ENCODE measurements at regions not wholly inside any gene's neighbourhood (a gene's known extent, or its start where the extent isn't known, plus 50 kb on each side); places are given as distances from the start of the nearest gene placed in this dataset.

DNA sequence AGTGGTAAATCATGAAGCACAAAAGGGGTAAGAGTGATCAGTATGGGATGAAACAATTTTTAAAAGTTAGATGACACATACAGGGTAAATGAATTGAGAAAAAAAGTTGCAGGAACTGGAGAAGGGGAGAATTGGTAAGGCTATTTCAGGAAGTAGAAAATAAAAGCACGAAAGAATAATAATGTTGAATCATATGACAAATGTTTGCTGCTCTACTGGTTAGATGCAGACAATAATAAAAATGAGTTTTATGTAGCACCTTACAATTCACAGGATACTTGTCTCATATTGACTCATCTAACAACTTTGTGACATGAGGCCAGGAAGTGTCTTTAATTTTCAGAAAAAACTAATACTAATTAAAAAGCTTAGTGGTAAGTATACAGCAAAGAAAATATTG lies 566.5 kb upstream of the MARCKS start (continued):
- TF ChIP-seq, protein P1, sequence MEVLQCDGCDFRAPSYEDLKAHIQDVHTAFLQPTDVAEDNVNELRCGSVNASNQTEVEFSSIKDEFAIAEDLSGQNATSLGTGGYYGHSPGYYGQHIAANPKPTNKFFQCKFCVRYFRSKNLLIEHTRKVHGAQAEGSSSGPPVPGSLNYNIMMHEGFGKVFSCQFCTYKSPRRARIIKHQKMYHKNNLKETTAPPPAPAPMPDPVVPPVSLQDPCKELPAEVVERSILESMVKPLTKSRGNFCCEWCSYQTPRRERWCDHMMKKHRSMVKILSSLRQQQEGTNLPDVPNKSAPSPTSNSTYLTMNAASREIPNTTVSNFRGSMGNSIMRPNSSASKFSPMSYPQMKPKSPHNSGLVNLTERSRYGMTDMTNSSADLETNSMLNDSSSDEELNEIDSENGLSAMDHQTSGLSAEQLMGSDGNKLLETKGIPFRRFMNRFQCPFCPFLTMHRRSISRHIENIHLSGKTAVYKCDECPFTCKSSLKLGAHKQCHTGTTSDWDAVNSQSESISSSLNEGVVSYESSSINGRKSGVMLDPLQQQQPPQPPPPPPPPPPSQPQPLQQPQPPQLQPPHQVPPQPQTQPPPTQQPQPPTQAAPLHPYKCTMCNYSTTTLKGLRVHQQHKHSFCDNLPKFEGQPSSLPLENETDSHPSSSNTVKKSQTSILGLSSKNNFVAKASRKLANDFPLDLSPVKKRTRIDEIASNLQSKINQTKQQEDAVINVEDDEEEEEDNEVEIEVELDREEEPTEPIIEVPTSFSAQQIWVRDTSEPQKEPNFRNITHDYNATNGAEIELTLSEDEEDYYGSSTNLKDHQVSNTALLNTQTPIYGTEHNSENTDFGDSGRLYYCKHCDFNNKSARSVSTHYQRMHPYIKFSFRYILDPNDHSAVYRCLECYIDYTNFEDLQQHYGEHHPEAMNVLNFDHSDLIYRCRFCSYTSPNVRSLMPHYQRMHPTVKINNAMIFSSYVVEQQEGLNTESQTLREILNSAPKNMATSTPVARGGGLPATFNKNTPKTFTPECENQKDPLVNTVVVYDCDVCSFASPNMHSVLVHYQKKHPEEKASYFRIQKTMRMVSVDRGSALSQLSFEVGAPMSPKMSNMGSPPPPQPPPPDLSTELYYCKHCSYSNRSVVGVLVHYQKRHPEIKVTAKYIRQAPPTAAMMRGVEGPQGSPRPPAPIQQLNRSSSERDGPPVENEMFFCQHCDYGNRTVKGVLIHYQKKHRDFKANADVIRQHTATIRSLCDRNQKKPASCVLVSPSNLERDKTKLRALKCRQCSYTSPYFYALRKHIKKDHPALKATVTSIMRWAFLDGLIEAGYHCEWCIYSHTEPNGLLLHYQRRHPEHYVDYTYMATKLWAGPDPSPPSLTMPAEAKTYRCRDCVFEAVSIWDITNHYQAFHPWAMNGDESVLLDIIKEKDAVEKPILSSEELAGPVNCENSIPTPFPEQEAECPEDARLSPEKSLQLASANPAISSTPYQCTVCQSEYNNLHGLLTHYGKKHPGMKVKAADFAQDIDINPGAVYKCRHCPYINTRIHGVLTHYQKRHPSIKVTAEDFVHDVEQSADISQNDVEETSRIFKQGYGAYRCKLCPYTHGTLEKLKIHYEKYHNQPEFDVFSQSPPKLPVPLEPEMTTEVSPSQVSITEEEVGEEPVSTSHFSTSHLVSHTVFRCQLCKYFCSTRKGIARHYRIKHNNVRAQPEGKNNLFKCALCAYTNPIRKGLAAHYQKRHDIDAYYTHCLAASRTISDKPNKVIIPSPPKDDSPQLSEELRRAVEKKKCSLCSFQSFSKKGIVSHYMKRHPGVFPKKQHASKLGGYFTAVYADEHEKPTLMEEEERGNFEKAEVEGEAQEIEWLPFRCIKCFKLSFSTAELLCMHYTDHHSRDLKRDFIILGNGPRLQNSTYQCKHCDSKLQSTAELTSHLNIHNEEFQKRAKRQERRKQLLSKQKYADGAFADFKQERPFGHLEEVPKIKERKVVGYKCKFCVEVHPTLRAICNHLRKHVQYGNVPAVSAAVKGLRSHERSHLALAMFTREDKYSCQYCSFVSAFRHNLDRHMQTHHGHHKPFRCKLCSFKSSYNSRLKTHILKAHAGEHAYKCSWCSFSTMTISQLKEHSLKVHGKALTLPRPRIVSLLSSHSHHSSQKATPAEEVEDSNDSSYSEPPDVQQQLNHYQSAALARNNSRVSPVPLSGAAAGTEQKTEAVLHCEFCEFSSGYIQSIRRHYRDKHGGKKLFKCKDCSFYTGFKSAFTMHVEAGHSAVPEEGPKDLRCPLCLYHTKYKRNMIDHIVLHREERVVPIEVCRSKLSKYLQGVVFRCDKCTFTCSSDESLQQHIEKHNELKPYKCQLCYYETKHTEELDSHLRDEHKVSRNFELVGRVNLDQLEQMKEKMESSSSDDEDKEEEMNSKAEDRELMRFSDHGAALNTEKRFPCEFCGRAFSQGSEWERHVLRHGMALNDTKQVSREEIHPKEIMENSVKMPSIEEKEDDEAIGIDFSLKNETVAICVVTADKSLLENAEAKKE (CRISPR knock-in tag; IDR thresholded peaks at IDR 0.05), result no peak
- TF ChIP-seq, protein P2, sequence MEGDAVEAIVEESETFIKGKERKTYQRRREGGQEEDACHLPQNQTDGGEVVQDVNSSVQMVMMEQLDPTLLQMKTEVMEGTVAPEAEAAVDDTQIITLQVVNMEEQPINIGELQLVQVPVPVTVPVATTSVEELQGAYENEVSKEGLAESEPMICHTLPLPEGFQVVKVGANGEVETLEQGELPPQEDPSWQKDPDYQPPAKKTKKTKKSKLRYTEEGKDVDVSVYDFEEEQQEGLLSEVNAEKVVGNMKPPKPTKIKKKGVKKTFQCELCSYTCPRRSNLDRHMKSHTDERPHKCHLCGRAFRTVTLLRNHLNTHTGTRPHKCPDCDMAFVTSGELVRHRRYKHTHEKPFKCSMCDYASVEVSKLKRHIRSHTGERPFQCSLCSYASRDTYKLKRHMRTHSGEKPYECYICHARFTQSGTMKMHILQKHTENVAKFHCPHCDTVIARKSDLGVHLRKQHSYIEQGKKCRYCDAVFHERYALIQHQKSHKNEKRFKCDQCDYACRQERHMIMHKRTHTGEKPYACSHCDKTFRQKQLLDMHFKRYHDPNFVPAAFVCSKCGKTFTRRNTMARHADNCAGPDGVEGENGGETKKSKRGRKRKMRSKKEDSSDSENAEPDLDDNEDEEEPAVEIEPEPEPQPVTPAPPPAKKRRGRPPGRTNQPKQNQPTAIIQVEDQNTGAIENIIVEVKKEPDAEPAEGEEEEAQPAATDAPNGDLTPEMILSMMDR (conservative IDR thresholded peaks at IDR 0.05; ENCODE audit: low read depth in 2 of 2), result no peak

DNA sequence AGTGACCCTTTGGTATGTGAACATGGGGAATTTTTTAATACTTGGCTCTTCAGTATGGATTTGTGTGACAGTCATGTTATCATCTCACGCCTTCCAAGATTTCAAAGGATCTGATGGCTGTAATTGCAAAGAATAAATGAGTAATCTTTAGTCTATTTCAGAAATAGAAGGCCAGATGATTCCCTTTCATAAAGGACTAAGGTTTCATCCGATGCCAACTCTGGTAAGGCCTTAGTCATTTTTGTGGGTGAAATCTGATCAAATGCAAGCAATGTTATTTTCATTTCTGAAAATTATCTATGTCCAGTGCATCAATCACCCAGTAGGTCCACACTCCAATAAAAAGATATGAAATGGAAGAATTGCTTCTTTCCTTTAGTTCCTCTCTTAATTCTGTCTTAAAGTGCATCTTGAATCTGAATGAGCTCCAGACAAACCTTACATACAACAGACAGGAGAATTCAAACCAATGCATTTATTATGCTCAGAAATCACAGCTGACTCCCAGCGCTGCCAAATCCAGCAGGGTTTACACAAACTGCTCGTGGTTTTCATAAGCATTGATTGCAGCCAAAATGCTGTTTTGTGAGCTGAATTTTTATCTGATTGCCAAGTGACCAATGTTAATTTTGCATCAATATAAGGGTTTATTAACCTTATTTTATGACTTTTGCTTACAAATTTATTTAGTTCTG lies 565.2 kb upstream of the MARCKS start:
- Mint-ChIP-seq H3K4me3 (no peak overlapping the region), H3K27ac (no peak overlapping the region), H3K36me3 (ENCODE audit: low read depth) (peaks cover 5% of the 10 kb centered on the region; the same call in 2 of the 3 replicates), H3K9me3 (peaks cover 5% of the 10 kb centered on the region), H3K27me3 (ENCODE audit: insufficient read depth, low read depth, poor library complexity) (peaks cover 5% of the 10 kb centered on the region), H3K4me1 (peaks cover 26% of the 10 kb centered on the region)
- ATAC-seq, result no peak
- no peak overlapping the region for H3K4me3 ChIP-seq
- no peaks in the 10 kb centered on the region for H4K20me1 ChIP-seq (replicated peaks; ENCODE audit: insufficient read depth)
- H3K4me1 ChIP-seq (ENCODE audit: insufficient read depth), result peaks cover 16% of the 10 kb centered on the region
- H3K27ac ChIP-seq (ENCODE audit: low read depth), result no peak overlapping the region
- no peaks in the 10 kb centered on the region for H3K27me3 ChIP-seq (ENCODE audit: insufficient read depth)
- no peak overlapping the region for H3K4me2 ChIP-seq
- no peaks in the 10 kb centered on the region for H3K36me3 ChIP-seq (ENCODE audit: insufficient read depth)
- H3K9me2 ChIP-seq (ENCODE audit: insufficient read depth), result no peaks in the 10 kb centered on the region
- no peaks in the 10 kb centered on the region for H3F3A ChIP-seq (replicated peaks; ENCODE audit: low read depth)
- no peaks in the 10 kb centered on the region for H3K79me2 ChIP-seq (replicated peaks; ENCODE audit: insufficient read depth)
- no peak for DNase-seq (ENCODE audit: low spot score)
- no peak for TF ChIP-seq POLR2AphosphoS5 (IDR thresholded peaks at IDR 0.05; ENCODE audit: low read depth)
- H2AFZ ChIP-seq, result no peak overlapping the region
